Endothelial cell (in vitro differentiated cells): ENCODE measurements at regions not wholly inside any gene's neighbourhood (a gene's known extent, or its start where the extent isn't known, plus 50 kb on each side); places are given as distances from the start of the nearest gene placed in this dataset.

ENCODE experiments used
- DNase-seq: peaks from one replicate; pipeline ENCODE4 v3.0.0; 2021; ENCODE audit warnings: low spot score
- H3K27ac Mint-ChIP-seq: one replicate; pipeline ENCODE4 v1.8.0; 2021; ENCODE audit warnings: mixed read lengths, inconsistent platforms; ENCODE audit not compliant: unreplicated experiment
- H3K27me3 Mint-ChIP-seq: one replicate; pipeline ENCODE4 v1.8.0; 2021; ENCODE audit warnings: mild to moderate bottlenecking, moderate library complexity, mixed read lengths, inconsistent platforms; ENCODE audit not compliant: unreplicated experiment
- H3K36me3 Mint-ChIP-seq: one replicate; pipeline ENCODE4 v1.8.0; 2021; ENCODE audit warnings: mild to moderate bottlenecking, low read depth, mixed read lengths, inconsistent platforms; ENCODE audit not compliant: unreplicated experiment
- H3K4me1 Mint-ChIP-seq: one replicate; pipeline ENCODE4 v1.8.0; 2021; ENCODE audit warnings: mild to moderate bottlenecking, mixed read lengths, inconsistent platforms; ENCODE audit not compliant: unreplicated experiment
- H3K4me3 Mint-ChIP-seq: one replicate; pipeline ENCODE4 v1.8.0; 2021; ENCODE audit warnings: mild to moderate bottlenecking, mixed read lengths, inconsistent platforms; ENCODE audit not compliant: unreplicated experiment
- H3K9me3 Mint-ChIP-seq: one replicate; pipeline ENCODE4 v1.8.0; 2021; ENCODE audit warnings: mixed read lengths, inconsistent platforms; ENCODE audit not compliant: unreplicated experiment
- CTCF ChIP-seq: fragments of 200-600 bp; sonication (generic); IDR thresholded peaks from one replicate; pipeline ENCODE4 v1.5.0; 2021; ENCODE audit warnings: antibody characterized with exemption; ENCODE audit not compliant: unreplicated experiment

- no peak overlapping the region for H3K4me3 Mint-ChIP-seq
- no peak for TF ChIP-seq CTCF
Observed at GRCh38 chr5:56699538-56699937, 115.8 kb upstream of the MAP3K1 start.

GRCh38 chr5:56698463-56699381, 116.6 kb upstream of the MAP3K1 start:
- no peak overlapping the region for H3K4me3 Mint-ChIP-seq
- H3K27me3 Mint-ChIP-seq = no peaks in the 10 kb centered on the region
- no peak for TF ChIP-seq CTCF
- peaks cover 23% of the 10 kb centered on the region for H3K4me1 Mint-ChIP-seq
- DNase-seq = no peak
- no peaks in the 10 kb centered on the region for H3K36me3 Mint-ChIP-seq
- no peak overlapping the region for H3K27ac Mint-ChIP-seq
- H3K9me3 Mint-ChIP-seq = no peaks in the 10 kb centered on the region

More at GRCh38 chr5:56699538-56699937, 115.8 kb upstream of the MAP3K1 start:
- Mint-ChIP-seq H3K27ac (no peak overlapping the region), H3K9me3 (no peaks in the 10 kb centered on the region), H3K36me3 (no peaks in the 10 kb centered on the region), H3K4me1 (peaks cover 23% of the 10 kb centered on the region), H3K27me3 (no peaks in the 10 kb centered on the region)
- no peak for DNase-seq

GRCh38 chr5:56696900-56697299, 118.4 kb upstream of the MAP3K1 start:
- H3K9me3 Mint-ChIP-seq = no peaks in the 10 kb centered on the region
- TF ChIP-seq CTCF = no peak
- H3K27ac Mint-ChIP-seq = no peak overlapping the region
- no peak overlapping the region for H3K4me3 Mint-ChIP-seq
- DNase-seq = no peak
- peaks cover 23% of the 10 kb centered on the region for H3K4me1 Mint-ChIP-seq
- no peaks in the 10 kb centered on the region for H3K27me3 Mint-ChIP-seq
- H3K36me3 Mint-ChIP-seq = no peaks in the 10 kb centered on the region

GRCh38 chr5:56693220-56693579, 122.1 kb upstream of the MAP3K1 start:
- DNase-seq = no peak
- H3K27ac Mint-ChIP-seq = no peak overlapping the region
- H3K27me3 Mint-ChIP-seq = no peaks in the 10 kb centered on the region
- H3K4me3 Mint-ChIP-seq = no peak overlapping the region
- H3K36me3 Mint-ChIP-seq = no peaks in the 10 kb centered on the region
- H3K4me1 Mint-ChIP-seq = peaks cover 2% of the 10 kb centered on the region
- TF ChIP-seq CTCF = no peak
- H3K9me3 Mint-ChIP-seq = no peaks in the 10 kb centered on the region

GRCh38 chr5:56692359-56693219, 122.8 kb upstream of the MAP3K1 start:
- no peak for DNase-seq
- no peak overlapping the region for H3K4me3 Mint-ChIP-seq
- H3K4me1 Mint-ChIP-seq = no peaks in the 10 kb centered on the region
- H3K9me3 Mint-ChIP-seq = no peaks in the 10 kb centered on the region
- H3K27ac Mint-ChIP-seq = no peak overlapping the region
- H3K27me3 Mint-ChIP-seq = no peaks in the 10 kb centered on the region
- no peaks in the 10 kb centered on the region for H3K36me3 Mint-ChIP-seq
- TF ChIP-seq CTCF = no peak
